ENCODE measurements at regions not wholly inside any gene's neighbourhood (a gene's known extent, or its start where the extent isn't known, plus 50 kb on each side); places are given as distances from the start of the nearest gene placed in this dataset.

- Histone ChIP-seq H3K27ac (ENCODE audit: low read depth, low read length) (no peak overlapping the region), H3K9me3 (ENCODE audit: insufficient read depth, low read depth, low read length) (peaks cover 2% of the 10 kb centered on the region), H3K4me2 (ENCODE audit: low read length) (no peak overlapping the region), H3K79me2 (ENCODE audit: insufficient read depth, low read length) (no peaks in the 10 kb centered on the region), H3K27me3 (ENCODE audit: insufficient read depth, low read length) (no peaks in the 10 kb centered on the region), H2AFZ (ENCODE audit: low read depth, low read length) (no peak overlapping the region), H3K9ac (ENCODE audit: low read length) (no peak overlapping the region), H3K36me3 (ENCODE audit: insufficient read depth, low read length) (no peaks in the 10 kb centered on the region), H3K4me1 (ENCODE audit: insufficient read depth, low read length) (no peaks in the 10 kb centered on the region), H4K20me1 (ENCODE audit: insufficient read depth, low read length) (no peaks in the 10 kb centered on the region), H3K4me3 (ENCODE audit: insufficient read depth, low read depth, low read length) (no peak overlapping the region)
- H3K27me3 Mint-ChIP-seq (ENCODE audit: low read depth, unreplicated experiment): no peaks in the 10 kb centered on the region
- FAIRE-seq (no peak), DNase-seq (ENCODE audit: low read depth) (no peak)
- TF ChIP-seq EZH2 (IDR thresholded peaks at IDR 0.05; ENCODE audit: insufficient read depth, low read length): no peak
- TF ChIP-seq CTCF (IDR thresholded peaks at IDR 0.05; ENCODE audit: insufficient read depth, low read depth, low read length): no peak
- no peaks in the 10 kb centered on the region for H3K4me1 Mint-ChIP-seq (ENCODE audit: low read depth, unreplicated experiment)
- no peaks in the 10 kb centered on the region for H3K9me3 Mint-ChIP-seq (ENCODE audit: unreplicated experiment)
- no peak overlapping the region for H3K4me3 Mint-ChIP-seq (ENCODE audit: unreplicated experiment)
- no peak overlapping the region for H3K27ac Mint-ChIP-seq (ENCODE audit: unreplicated experiment)
- no peaks in the 10 kb centered on the region for H3K36me3 Mint-ChIP-seq (ENCODE audit: low read depth, unreplicated experiment)
Observed at GRCh38 chr12:71021491-71021890, 101.0 kb upstream of the PTPRR start.

DNA sequence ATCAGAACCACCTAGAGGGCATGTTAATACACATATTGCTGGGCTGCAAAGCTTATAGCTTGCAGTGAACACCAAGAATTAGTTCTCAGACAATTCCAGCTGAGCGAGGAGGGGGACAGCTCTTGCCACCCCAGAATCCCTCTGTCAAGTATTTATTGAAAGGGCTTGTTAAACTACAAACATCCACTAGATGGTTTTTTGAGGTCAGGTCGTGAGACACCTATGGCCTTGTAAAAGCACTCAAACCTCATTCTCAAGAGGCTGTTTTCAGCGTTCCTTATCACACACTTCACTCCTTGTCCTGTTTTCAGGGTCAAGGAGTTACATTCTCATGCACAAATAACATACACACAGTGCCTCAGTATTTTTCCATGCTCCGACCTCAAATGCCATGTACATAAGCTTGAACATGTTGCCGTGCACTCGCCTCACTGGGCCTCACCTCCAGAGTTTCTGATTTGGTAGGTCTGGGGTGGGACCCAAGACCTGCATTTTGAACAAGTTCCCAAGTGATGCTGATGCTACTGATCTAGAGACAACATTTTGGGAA is 98.8 kb upstream of the PTPRR start:
- no peaks in the 10 kb centered on the region for H3K9me3 Mint-ChIP-seq (ENCODE audit: unreplicated experiment)
- H3K4me3 ChIP-seq (ENCODE audit: insufficient read depth, low read depth, low read length): no peak overlapping the region
- TF ChIP-seq CTCF (IDR thresholded peaks at IDR 0.05; ENCODE audit: insufficient read depth, low read depth, low read length) (no peak), EZH2 (IDR thresholded peaks at IDR 0.05; ENCODE audit: insufficient read depth, low read length) (no peak)
- H3K36me3 Mint-ChIP-seq (ENCODE audit: low read depth, unreplicated experiment): no peaks in the 10 kb centered on the region
- H3K4me1 ChIP-seq (ENCODE audit: insufficient read depth, low read length): no peaks in the 10 kb centered on the region
- no peak for DNase-seq (ENCODE audit: low read depth)
- H3K27ac Mint-ChIP-seq (ENCODE audit: unreplicated experiment): no peak overlapping the region
- H3K4me1 Mint-ChIP-seq (ENCODE audit: low read depth, unreplicated experiment): no peaks in the 10 kb centered on the region
- H3K27me3 Mint-ChIP-seq (ENCODE audit: low read depth, unreplicated experiment): no peaks in the 10 kb centered on the region
- no peak for FAIRE-seq
- no peak overlapping the region for H3K4me3 Mint-ChIP-seq (ENCODE audit: unreplicated experiment)
- H3K27ac ChIP-seq (ENCODE audit: low read depth, low read length): no peak overlapping the region
- no peaks in the 10 kb centered on the region for H3K79me2 ChIP-seq (ENCODE audit: insufficient read depth, low read length)
- no peaks in the 10 kb centered on the region for H3K27me3 ChIP-seq (ENCODE audit: insufficient read depth, low read length)
- no peak overlapping the region for H3K9ac ChIP-seq (ENCODE audit: low read length)
- peaks cover 2% of the 10 kb centered on the region for H3K9me3 ChIP-seq (ENCODE audit: insufficient read depth, low read depth, low read length)
- H3K4me2 ChIP-seq (ENCODE audit: low read length): no peak overlapping the region
- no peaks in the 10 kb centered on the region for H4K20me1 ChIP-seq (ENCODE audit: insufficient read depth, low read length)
- H2AFZ ChIP-seq (ENCODE audit: low read depth, low read length): no peak overlapping the region
- H3K36me3 ChIP-seq (ENCODE audit: insufficient read depth, low read length): no peaks in the 10 kb centered on the region

DNA sequence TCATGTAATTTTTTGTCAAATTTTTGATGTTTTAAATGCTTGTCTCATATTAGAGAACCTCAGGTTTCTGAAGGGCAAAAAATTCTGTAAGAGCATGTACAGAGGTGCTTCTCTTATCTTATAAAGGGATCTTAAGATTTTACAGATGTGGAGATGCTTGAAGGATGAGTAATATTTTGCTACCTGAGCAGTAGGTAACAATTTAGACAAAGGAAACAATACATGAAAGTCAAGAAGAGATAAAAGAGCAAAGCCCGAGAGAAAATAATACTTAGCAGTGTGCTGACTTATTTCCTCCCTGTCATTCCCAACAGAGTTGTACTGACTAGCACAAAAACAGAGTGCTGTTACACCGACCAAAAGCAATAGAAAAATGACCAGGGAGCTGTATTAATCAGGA is 98.1 kb upstream of the PTPRR start:
- Histone ChIP-seq H3K27me3 (ENCODE audit: insufficient read depth, low read length) (no peaks in the 10 kb centered on the region), H4K20me1 (ENCODE audit: insufficient read depth, low read length) (no peaks in the 10 kb centered on the region), H3K9me3 (ENCODE audit: insufficient read depth, low read depth, low read length) (peaks cover 2% of the 10 kb centered on the region), H3K4me1 (ENCODE audit: insufficient read depth, low read length) (no peaks in the 10 kb centered on the region), H3K4me2 (ENCODE audit: low read length) (no peak overlapping the region), H3K4me3 (ENCODE audit: insufficient read depth, low read depth, low read length) (no peak overlapping the region), H2AFZ (ENCODE audit: low read depth, low read length) (no peak overlapping the region), H3K79me2 (ENCODE audit: insufficient read depth, low read length) (no peaks in the 10 kb centered on the region), H3K36me3 (ENCODE audit: insufficient read depth, low read length) (no peaks in the 10 kb centered on the region), H3K27ac (ENCODE audit: low read depth, low read length) (no peak overlapping the region), H3K9ac (ENCODE audit: low read length) (no peak overlapping the region)
- Mint-ChIP-seq H3K4me3 (ENCODE audit: unreplicated experiment) (no peak overlapping the region), H3K9me3 (ENCODE audit: unreplicated experiment) (no peaks in the 10 kb centered on the region), H3K27me3 (ENCODE audit: low read depth, unreplicated experiment) (no peaks in the 10 kb centered on the region), H3K36me3 (ENCODE audit: low read depth, unreplicated experiment) (no peaks in the 10 kb centered on the region), H3K27ac (ENCODE audit: unreplicated experiment) (no peak overlapping the region), H3K4me1 (ENCODE audit: low read depth, unreplicated experiment) (no peaks in the 10 kb centered on the region)
- DNase-seq (ENCODE audit: low read depth) (no peak), FAIRE-seq (no peak)
- TF ChIP-seq CTCF (IDR thresholded peaks at IDR 0.05; ENCODE audit: insufficient read depth, low read depth, low read length): no peak
